ENCODE measurements at regions not wholly inside any gene's neighbourhood (a gene's known extent, or its start where the extent isn't known, plus 50 kb on each side); places are given as distances from the start of the nearest gene placed in this dataset.
A peak's percentile ranks its signal among the peaks of the same experiment; 100 is the strongest.

DNA sequence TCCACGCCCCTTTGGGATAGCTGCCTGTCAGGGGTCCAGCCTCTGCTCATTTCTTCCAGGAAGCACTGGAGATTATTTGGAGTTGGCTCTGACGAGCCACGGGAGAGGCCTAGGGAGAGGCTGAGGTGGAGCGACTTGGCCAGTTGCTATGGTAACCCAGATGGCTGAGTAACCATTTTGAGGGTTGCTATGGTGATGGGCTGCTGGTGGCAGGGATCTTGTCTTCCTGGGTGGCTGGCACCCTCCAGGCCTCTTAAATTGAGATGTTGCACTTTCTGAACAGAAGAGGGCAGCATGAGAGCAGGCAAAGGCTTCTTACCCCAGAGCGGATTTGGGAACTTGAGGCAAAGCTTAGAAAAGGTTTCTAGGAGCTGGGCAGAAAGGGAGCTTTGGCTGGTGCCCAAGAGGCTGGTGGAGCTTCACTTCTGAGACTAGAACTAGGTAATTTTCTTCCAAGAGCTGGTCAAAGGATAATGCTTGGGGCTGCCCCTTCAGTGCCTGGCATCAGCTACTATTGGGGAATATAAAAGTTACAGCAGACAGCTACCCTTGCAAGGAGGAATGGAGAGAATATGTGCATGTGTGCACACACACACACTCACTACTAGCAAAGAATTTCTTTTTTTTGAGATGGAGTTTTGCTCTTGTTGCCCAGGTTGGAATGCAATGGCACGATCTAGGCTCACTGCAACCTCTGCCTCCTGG is 72.5 kb downstream of the NDUFS5 start:
- no peak for TF ChIP-seq POLR2A (IDR thresholded peaks at IDR 0.05)
- TF ChIP-seq, protein P1, sequence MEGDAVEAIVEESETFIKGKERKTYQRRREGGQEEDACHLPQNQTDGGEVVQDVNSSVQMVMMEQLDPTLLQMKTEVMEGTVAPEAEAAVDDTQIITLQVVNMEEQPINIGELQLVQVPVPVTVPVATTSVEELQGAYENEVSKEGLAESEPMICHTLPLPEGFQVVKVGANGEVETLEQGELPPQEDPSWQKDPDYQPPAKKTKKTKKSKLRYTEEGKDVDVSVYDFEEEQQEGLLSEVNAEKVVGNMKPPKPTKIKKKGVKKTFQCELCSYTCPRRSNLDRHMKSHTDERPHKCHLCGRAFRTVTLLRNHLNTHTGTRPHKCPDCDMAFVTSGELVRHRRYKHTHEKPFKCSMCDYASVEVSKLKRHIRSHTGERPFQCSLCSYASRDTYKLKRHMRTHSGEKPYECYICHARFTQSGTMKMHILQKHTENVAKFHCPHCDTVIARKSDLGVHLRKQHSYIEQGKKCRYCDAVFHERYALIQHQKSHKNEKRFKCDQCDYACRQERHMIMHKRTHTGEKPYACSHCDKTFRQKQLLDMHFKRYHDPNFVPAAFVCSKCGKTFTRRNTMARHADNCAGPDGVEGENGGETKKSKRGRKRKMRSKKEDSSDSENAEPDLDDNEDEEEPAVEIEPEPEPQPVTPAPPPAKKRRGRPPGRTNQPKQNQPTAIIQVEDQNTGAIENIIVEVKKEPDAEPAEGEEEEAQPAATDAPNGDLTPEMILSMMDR (IDR thresholded peaks at IDR 0.05), result peak; percentile 56 to 86 (median 76)
